HCT116 (cell line): ENCODE measurements at regions not wholly inside any gene's neighbourhood (a gene's known extent, or its start where the extent isn't known, plus 50 kb on each side); places are given as distances from the start of the nearest gene placed in this dataset.

Experiments used
- ATAC-seq: fragments of 200-7000 bp; cut with Tn5 transposase; 2 replicates; pipeline ENCODE4 v1.9.1; 2020; ENCODE audit warnings: mild to moderate bottlenecking, moderate library complexity
- BruUV-seq: library from RNA; stranded (reverse); fragments of 400-500 nt; replicated peaks from 2 replicates; lab custom pipeline; 2021; lab: Mats Ljungman, UMichigan
- CTCF ChIA-PET: fragments of 300-600 bp; sonication (Branson Sonifier 250); formaldehyde crosslinking; loops from one replicate; lab custom pipeline; 2021; ENCODE audit warnings: antibody characterized with exemption; lab: Charles Lee
- POLR2A ChIA-PET: fragments of 300-600, 350-600 bp; sonication (Branson Sonifier 250); formaldehyde crosslinking; loops from one replicate; lab custom pipeline; 2021; ENCODE audit warnings: antibody characterized with exemption; lab: Charles Lee
- RAD21 ChIA-PET, 2 experiments: fragments of 300-600 bp; sonication (Branson Sonifier 250); formaldehyde crosslinking; loops; one replicate each; lab custom pipeline; 2023; ENCODE audit warnings: low total read pairs in 2 of 2; ENCODE audit not compliant: uncharacterized antibody in 2 of 2, unreplicated experiment in 2 of 2, low non-redundant PET in 1 of 2; lab: Charles Lee
- DNase-seq: peaks from one replicate; pipeline ENCODE4 v3.0.0-alpha.2; 2010; ENCODE audit warnings: low read depth, low spot score
- H2AFZ ChIP-seq: fragments of 200-600 bp; shearing (Covaris generic), sonication (generic); 2 replicates; pipeline ENCODE4 v1.6.1; 2017; ENCODE audit warnings: low read depth, mixed run types, mixed read lengths, antibody characterized with exemption, low read length; ENCODE audit not compliant: poor library complexity, severe bottlenecking
- H3K27ac ChIP-seq: 2 replicates; pipeline ENCODE4 v1.5.1; 2012; ENCODE audit warnings: low read depth, low read length
- H3K27me3 ChIP-seq: fragments of 200-600 bp; sonication (generic); 2 replicates; pipeline ENCODE4 v1.6.1; 2016; ENCODE audit warnings: mixed run types, low read length, mixed read lengths; ENCODE audit not compliant: insufficient read depth
- H3K36me3 ChIP-seq, 2 experiments: fragments of 200-500 bp in 1 of 2; fragments of 200-600 bp in 1 of 2; sonication (Bioruptor generic) in 1 of 2; sonication (generic) in 1 of 2; 2 replicates each; pipeline versions ENCODE4 v1.5.1 to v1.6.1; 2014 to 2016; ENCODE audit warnings: low read length in 2 of 2, inconsistent platforms in 1 of 2, mixed read lengths in 1 of 2, mixed run types in 1 of 2; ENCODE audit not compliant: insufficient read depth in 2 of 2, control insufficient read depth in 1 of 2
- H3K4me1 ChIP-seq, 2 experiments: fragments of 200-600 bp in 1 of 2; sonication (generic) in 1 of 2; 2 replicates each; pipeline versions ENCODE4 v1.5.1 to v1.6.1; 2012 to 2017; ENCODE audit warnings: low read length in 2 of 2, inconsistent platforms in 1 of 2, mild to moderate bottlenecking in 1 of 2, mixed read lengths in 1 of 2, mixed run types in 1 of 2, moderate library complexity in 1 of 2; ENCODE audit not compliant: insufficient read depth in 2 of 2, control insufficient read depth in 1 of 2
- H3K4me2 ChIP-seq: fragments of 200-600 bp; sonication (generic); 2 replicates; pipeline ENCODE4 v1.6.1; 2017; ENCODE audit warnings: mixed run types, low read length, mixed read lengths
- H3K4me3 ChIP-seq, 2 experiments: fragments of 200-600 bp in 1 of 2; sonication (generic) in 1 of 2; replicated peaks in 1 of 2; 2 replicates each; pipeline ENCODE4 v1.5.1; 2011 to 2016; ENCODE audit warnings: low read length in 2 of 2, control low read depth in 1 of 2, low read depth in 1 of 2, mild to moderate bottlenecking in 1 of 2, mixed read lengths in 1 of 2, mixed run types in 1 of 2
- H3K79me2 ChIP-seq: fragments of 200-600 bp; sonication (generic); 2 replicates; pipeline ENCODE4 v1.6.1; 2017; ENCODE audit warnings: mild to moderate bottlenecking, mixed run types, low read length, moderate library complexity, mixed read lengths; ENCODE audit not compliant: insufficient read depth
- H3K9ac ChIP-seq: fragments of 200-600 bp; sonication (generic); 2 replicates; pipeline ENCODE4 v1.6.1; 2016; ENCODE audit warnings: low read length, mixed read lengths
- H3K9me2 ChIP-seq: fragments of 200-600 bp; sonication (generic), shearing (Covaris generic); 2 replicates; pipeline ENCODE4 v1.6.1; 2017; ENCODE audit warnings: mixed run types, mild to moderate bottlenecking, moderate library complexity; ENCODE audit not compliant: insufficient read depth
- H3K9me3 ChIP-seq, 2 experiments: fragments of 200-500 bp in 1 of 2; fragments of 200-600 bp in 1 of 2; sonication (Bioruptor generic) in 1 of 2; sonication (generic) in 1 of 2; 2 replicates each; pipeline ENCODE4 v1.6.1; 2014 to 2017; ENCODE audit warnings: low read length in 2 of 2, mixed read lengths in 2 of 2, inconsistent platforms in 1 of 2, low read depth in 1 of 2, mild to moderate bottlenecking in 1 of 2, mixed run types in 1 of 2, moderate library complexity in 1 of 2; ENCODE audit not compliant: control insufficient read depth in 1 of 2, insufficient read depth in 1 of 2
- H4K20me1 ChIP-seq: fragments of 200-600 bp; sonication (generic), shearing (Covaris generic); 2 replicates; pipeline ENCODE4 v1.6.1; 2017; ENCODE audit warnings: mixed run types, mild to moderate bottlenecking, moderate library complexity; ENCODE audit not compliant: insufficient read depth
- CBX3 ChIP-seq: IDR thresholded peaks from 2 replicates; pipeline ENCODE4 v1.6.1; 2012; ENCODE audit warnings: low read depth
- CEBPB ChIP-seq: IDR thresholded peaks from 2 replicates; pipeline ENCODE4 v1.6.1; 2012; ENCODE audit warnings: low read depth
- EGR1 ChIP-seq: IDR thresholded peaks from 2 replicates; pipeline ENCODE4 v1.6.1; 2012; ENCODE audit warnings: low read depth
- EZH2 ChIP-seq: fragments of 200-600 bp; sonication (generic); IDR thresholded peaks from 2 replicates; pipeline ENCODE4 v1.6.1; 2017; ENCODE audit warnings: antibody characterized with exemption, mixed run types
- EZH2phosphoT487 ChIP-seq: fragments of 200-600 bp; IDR thresholded peaks from 2 replicates; pipeline ENCODE4 v1.6.1; 2018; ENCODE audit warnings: antibody characterized with exemption, borderline replicate concordance
- FOSL1 ChIP-seq: IDR thresholded peaks from 2 replicates; pipeline ENCODE4 v1.6.1; 2012; ENCODE audit warnings: low read depth
- JUND ChIP-seq: IDR thresholded peaks from 2 replicates; pipeline ENCODE4 v1.6.1; 2012
- POLR2A ChIP-seq: IDR thresholded peaks from 2 replicates; pipeline ENCODE4 v1.7.0; 2011; ENCODE audit warnings: borderline replicate concordance; ENCODE audit not compliant: insufficient read depth, insufficient read length; ENCODE audit errors: extremely low read depth
- RAD21 ChIP-seq: IDR thresholded peaks from 2 replicates; pipeline ENCODE4 v1.6.1; 2012; ENCODE audit warnings: low read depth, mild to moderate bottlenecking
- SIN3A ChIP-seq: IDR thresholded peaks from 2 replicates; pipeline ENCODE4 v1.6.1; 2012; ENCODE audit warnings: low read depth
- SP1 ChIP-seq: IDR thresholded peaks from 2 replicates; pipeline ENCODE4 v1.6.1; 2012; ENCODE audit warnings: low read depth
- SRF ChIP-seq: IDR thresholded peaks from 2 replicates; pipeline ENCODE4 v1.6.1; 2012; ENCODE audit warnings: low read depth
- TCF7L2 ChIP-seq: IDR thresholded peaks from 2 replicates; pipeline ENCODE4 v1.7.0; 2011; ENCODE audit warnings: borderline replicate concordance, inconsistent platforms; ENCODE audit not compliant: insufficient read depth, insufficient read length; ENCODE audit errors: extremely low read depth
- YY1 ChIP-seq: IDR thresholded peaks from 2 replicates; pipeline ENCODE4 v1.6.1; 2011; ENCODE audit warnings: low read length, low read depth, moderate library complexity, mild to moderate bottlenecking; ENCODE audit not compliant: insufficient replicate concordance; ENCODE audit errors: extremely low read depth
- ZFX ChIP-seq: fragments of 450-650 bp; IDR thresholded peaks from 2 replicates; pipeline ENCODE4 v1.6.1; 2017
- ZNF274 ChIP-seq: fragments of 200-500 bp; sonication (Bioruptor generic); IDR thresholded peaks from 2 replicates; pipeline ENCODE4 v1.6.1; 2014; ENCODE audit warnings: mild to moderate bottlenecking, low read depth, low read length, inconsistent platforms
- intact Hi-C: fragments of 100-400 bp; cut with micrococcal nuclease; formaldehyde crosslinking; loops from 2 replicates; pipeline ENCODE4 v1.10.0; 2022
- TF ChIP-seq, protein P1 (sequence below): IDR thresholded peaks from 2 replicates; pipeline ENCODE4 v1.6.1; 2012; ENCODE audit warnings: low read depth

DNA sequence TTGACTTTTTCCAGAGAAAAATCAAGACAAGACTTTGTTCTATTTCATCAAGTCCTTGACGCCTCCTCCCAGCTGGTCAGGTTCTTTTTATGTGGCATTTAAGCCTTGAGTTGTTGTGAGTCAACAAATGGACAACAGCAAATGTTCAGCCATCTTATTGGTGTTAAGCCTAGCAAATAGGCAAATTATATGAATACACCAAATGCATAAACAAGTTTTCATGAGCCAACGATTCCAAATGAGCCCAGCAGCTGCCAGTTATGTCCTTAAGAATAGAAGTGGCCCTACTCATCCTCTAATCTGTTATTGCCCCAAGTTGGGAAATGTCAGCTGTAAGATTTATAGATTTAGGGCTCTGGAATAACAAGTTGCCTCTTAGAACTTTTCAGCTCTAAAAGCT, 312.0 kb downstream of the SOX4 start:
- Histone ChIP-seq H3K79me2 (no peaks in the 10 kb centered on the region), H3K4me2 (no peak overlapping the region), H3K27me3 (no peaks in the 10 kb centered on the region), H3K9me2 (no peaks in the 10 kb centered on the region), H3K9me3 (no peaks in the 10 kb centered on the region), H2AFZ (no peak overlapping the region)
- POLR2A ChIA-PET, result no interaction called here
- ATAC-seq, result no peak
- CTCF ChIA-PET, result no interaction called here
- no peak for DNase-seq
- RAD21 ChIA-PET, result no interaction called here
- TF ChIP-seq, protein P1, sequence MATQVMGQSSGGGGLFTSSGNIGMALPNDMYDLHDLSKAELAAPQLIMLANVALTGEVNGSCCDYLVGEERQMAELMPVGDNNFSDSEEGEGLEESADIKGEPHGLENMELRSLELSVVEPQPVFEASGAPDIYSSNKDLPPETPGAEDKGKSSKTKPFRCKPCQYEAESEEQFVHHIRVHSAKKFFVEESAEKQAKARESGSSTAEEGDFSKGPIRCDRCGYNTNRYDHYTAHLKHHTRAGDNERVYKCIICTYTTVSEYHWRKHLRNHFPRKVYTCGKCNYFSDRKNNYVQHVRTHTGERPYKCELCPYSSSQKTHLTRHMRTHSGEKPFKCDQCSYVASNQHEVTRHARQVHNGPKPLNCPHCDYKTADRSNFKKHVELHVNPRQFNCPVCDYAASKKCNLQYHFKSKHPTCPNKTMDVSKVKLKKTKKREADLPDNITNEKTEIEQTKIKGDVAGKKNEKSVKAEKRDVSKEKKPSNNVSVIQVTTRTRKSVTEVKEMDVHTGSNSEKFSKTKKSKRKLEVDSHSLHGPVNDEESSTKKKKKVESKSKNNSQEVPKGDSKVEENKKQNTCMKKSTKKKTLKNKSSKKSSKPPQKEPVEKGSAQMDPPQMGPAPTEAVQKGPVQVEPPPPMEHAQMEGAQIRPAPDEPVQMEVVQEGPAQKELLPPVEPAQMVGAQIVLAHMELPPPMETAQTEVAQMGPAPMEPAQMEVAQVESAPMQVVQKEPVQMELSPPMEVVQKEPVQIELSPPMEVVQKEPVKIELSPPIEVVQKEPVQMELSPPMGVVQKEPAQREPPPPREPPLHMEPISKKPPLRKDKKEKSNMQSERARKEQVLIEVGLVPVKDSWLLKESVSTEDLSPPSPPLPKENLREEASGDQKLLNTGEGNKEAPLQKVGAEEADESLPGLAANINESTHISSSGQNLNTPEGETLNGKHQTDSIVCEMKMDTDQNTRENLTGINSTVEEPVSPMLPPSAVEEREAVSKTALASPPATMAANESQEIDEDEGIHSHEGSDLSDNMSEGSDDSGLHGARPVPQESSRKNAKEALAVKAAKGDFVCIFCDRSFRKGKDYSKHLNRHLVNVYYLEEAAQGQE, result no peak
- no peak for TF ChIP-seq CEBPB
- TF ChIP-seq JUND, result no peak
- TF ChIP-seq SIN3A, result no peak
- no peak for TF ChIP-seq SP1
- no peak for TF ChIP-seq POLR2A
- TF ChIP-seq, all 23 proteins: peak for 0
- no peak overlapping the region for H3K27ac ChIP-seq
- H3K36me3 ChIP-seq, result no peaks in the 10 kb centered on the region
- no TSS peak for BruUV-seq
- intact Hi-C loops, result no loop called here
- H3K4me1 ChIP-seq, result no peaks in the 10 kb centered on the region
- H3K4me3 ChIP-seq, result no peak overlapping the region
- no peak overlapping the region for H3K9ac ChIP-seq
- H4K20me1 ChIP-seq, result no peaks in the 10 kb centered on the region

DNA sequence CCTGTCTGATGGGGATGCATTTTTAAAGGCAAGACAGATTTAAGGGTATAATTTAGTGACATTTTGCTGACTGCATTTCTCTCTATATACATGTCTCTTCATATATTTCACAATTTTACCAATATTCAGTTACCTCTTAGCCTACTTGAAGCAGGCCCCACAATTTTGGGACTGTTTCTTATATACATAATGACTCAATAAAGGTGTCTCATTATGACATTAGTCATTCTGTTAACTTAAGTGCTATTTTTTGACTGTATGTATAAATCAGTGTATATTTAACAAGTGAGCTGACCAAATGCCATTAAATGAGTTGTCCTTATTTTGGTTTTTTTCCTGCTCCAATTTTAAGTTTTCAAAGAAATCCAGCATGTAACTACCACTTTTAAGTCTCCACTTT, 313.3 kb downstream of the SOX4 start:
- no peak overlapping the region for H3K4me2 ChIP-seq
- no peaks in the 10 kb centered on the region for H3K27me3 ChIP-seq
- intact Hi-C loops, result no loop called here
- BruUV-seq, result no TSS peak
- no peak overlapping the region for H3K4me3 ChIP-seq
- no peaks in the 10 kb centered on the region for H4K20me1 ChIP-seq
- ChIA-PET CTCF (no interaction called here), POLR2A (no interaction called here), RAD21 (no interaction called here)
- no peak for DNase-seq
- no peaks in the 10 kb centered on the region for H3K4me1 ChIP-seq
- no peak overlapping the region for H2AFZ ChIP-seq
- no peaks in the 10 kb centered on the region for H3K79me2 ChIP-seq
- ATAC-seq, result no peak
- H3K36me3 ChIP-seq, result no peaks in the 10 kb centered on the region
- no peaks in the 10 kb centered on the region for H3K9me2 ChIP-seq
- no peak overlapping the region for H3K9ac ChIP-seq
- H3K9me3 ChIP-seq, result no peaks in the 10 kb centered on the region
- no peak overlapping the region for H3K27ac ChIP-seq
- TF ChIP-seq YY1, result no peak
- TF ChIP-seq, protein P1, result no peak
- TF ChIP-seq ZNF274, result no peak
- no peak for TF ChIP-seq FOSL1
- TF ChIP-seq POLR2A, result no peak
- TF ChIP-seq CBX3, result no peak
- no peak for TF ChIP-seq RAD21
- TF ChIP-seq TCF7L2, result no peak
- TF ChIP-seq EZH2phosphoT487, result no peak
- TF ChIP-seq EZH2, result no peak
- no peak for TF ChIP-seq ZFX
- no peak for TF ChIP-seq EGR1
- TF ChIP-seq SRF, result no peak
